Endothelial cell of hepatic sinusoid (primary cell): ENCODE measurements at regions not wholly inside any gene's neighbourhood (a gene's known extent, or its start where the extent isn't known, plus 50 kb on each side); places are given as distances from the start of the nearest gene placed in this dataset.

ENCODE experiments used
- in situ Hi-C: cut with HindIII; loops from 2 replicates; pipeline ENCODE4 v1.10.0; 2017; ENCODE audit warnings: low sequenced_read_pairs

DNA sequence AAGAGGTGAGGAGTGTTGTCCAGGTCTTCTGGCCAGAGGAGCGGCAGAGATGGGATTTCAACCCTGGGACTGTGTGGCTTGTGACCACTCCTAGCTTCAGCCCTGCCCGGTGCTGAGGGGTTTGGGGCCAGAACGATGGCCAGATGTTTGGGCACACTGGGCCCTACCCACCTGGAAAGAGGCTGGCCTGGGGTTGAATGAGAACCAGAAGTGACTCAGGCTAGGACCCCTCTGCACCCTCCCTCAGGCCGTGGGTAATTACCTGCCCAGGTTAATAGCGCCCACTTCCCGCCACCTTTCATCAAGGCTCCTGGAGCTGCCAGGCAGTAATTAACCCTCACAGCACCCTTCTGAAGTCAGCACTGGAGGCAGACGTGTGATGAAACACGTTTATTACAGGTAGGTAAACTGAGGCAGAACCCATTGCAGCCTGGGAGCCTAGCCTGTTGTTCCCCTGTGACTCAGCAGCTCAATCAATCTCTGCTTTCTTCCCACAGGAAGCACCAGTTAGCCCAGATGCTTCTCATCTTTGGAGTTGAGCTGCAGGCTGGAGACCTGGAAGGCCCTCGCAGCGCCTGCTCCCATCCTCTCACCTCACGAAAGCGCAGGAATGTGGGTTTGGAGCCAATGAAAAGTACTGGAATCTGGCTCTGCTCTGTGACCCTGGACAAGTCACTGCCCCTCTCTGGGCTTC is 120.8 kb downstream of the CEBPB start:
- in situ Hi-C loops: no loop called here

DNA sequence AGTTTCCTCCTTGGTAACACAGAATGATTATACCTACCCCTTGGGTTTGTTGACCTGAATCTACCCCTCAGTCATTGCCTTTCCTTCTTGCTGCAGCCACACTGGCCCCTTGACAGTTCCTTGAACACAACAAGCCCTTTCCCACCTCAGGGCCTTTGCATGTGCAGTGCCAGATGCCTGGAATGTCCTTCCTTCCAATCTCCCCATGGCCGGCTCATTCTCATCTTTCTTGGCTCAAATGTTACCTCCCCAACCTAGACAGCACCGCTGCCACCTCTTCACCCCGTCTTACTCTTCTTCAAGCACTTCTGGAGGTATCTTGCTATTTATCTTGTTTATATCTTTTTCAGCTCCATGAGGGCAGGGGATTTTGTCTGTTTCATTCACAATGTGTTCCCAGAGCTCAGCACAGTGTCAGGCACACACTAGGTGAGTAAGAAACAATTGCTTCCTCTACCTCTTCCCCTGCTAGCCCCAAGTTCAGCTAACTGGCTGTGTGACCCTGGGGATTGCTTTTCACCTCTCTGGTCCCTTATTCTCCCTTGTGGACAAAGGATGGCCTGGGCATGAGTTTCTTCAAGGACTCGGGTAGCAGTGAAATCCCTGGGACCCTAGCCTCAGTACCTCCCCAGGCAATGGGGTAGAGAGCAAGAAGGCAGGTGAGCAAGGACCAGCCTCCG is 121.5 kb downstream of the CEBPB start:
- in situ Hi-C loops: no loop called here

DNA sequence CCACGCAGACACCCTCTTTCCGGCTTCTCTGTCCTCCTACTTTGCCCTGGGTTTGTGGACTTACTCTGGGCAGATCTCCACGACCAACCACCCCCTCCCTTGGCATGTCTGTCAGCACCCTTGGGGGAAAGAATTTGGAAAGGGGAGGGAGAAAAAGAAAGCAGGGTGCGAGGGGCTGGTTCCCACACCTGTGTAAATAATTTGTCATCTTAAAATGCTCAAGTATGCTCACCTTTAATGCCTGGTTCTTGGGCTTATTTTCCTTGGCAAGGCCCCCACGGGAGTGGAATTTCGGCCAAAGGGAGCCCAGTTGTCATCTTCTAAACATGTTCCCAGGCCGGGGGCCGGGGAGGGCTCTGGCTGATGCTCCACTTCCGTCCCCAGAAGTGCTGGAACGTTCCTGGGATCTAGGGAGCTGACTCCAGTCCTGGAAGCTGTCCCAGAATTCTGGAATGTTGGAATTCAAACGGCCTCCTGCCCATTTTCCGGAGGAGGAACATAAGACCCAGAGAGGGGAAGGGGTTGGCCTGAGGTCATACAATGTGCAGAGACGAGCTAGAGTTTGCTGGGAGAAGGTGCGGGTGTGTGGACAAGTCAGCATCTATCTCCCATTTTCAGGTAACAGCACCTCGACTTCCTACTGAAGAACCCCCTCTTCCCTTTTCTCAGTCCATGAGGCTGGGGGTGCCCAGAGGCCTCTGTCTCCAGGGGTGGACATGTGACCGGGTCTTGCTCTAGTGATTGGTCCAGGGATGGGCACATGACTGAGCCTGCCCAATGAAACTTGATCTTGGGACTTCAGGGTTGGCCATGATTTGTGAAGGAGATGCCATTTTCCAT is 122.3 kb downstream of the CEBPB start:
- in situ Hi-C loops: no loop called here

DNA sequence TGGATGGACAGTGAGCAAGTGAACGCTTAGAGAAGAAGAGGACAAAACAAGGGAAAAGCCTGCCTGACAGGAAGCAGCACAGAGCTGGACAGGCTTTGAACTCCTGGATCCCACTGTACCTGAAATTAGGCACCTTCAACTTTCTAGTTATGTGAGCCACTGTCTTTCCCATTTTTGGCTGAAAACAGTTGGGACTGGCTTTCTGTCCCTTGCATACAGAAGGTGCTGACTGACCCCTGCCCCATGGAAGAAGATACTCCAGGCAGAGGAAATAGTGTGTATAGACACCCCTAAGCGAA is 122.8 kb downstream of the CEBPB start:
- in situ Hi-C loops: no loop called here

DNA sequence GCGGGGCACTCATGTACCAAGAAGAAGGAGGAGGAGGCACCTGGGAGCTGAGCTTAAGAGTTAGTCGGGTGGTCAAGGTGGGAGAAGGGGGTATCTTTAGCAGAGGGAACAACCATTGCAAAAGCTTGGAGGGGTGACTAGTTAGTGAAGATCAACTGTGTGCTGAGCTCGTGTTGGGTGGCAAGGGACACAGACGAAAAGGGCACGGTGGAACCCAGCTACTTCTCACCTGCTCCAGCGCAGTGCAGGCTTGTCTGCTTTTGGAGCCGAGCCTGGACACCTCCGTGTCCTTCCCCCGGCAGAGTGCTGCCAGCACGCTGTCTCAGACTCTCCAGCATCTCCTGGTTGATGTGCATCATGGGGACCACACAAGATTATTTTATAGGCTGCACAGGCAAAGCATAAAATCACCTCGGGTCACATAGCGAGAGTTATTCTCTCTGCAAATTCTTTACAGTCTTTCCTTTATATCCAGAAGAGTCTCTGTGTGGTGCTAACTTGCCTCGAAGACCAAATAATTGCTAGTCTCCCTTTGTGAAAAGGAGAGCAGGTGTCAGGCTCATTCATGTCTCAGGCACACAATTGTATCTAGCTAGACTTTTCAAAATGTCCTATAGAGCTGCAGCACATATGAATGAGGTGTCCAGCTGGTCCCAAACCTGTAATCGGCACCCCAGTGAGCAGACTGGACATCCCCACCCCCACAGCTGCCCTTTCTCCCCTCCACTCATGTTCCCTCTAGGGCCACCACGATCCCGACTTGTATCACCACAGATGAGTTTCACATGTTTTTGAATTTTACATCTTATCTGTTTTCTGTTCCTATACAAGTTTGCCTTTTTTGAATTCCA is 123.4 kb downstream of the CEBPB start:
- in situ Hi-C loops: no loop called here

DNA sequence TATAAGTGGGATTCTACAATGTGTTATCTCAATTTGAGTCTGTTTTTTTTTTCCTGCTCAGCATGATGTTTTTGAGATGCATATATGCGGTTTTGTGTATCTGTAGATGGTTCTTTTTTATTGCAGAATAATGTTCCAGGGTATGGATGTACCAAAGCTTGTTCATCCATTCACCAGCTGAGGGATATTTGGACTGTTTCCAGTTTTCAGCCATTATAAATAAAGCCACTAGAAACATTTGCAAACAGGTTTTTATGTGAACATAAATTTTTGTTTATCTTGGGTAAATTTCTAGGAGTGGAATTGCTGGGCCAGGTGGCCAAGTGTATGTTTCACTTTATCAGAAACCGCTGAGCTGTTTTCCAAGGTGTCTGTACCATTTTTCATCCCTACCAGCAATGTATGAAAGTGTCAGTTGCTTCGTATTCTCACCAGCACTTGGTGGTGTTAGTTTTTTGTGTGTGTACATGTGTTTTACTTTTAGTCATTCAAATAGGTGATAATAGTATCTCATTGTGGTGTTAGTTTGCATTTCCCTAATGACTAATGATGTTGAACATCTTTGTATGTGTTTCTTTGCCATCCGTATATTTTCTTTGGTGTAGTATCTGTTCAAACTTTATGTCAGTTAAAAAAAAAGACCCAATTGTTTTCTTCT is 124.2 kb downstream of the CEBPB start:
- in situ Hi-C loops: no loop called here

DNA sequence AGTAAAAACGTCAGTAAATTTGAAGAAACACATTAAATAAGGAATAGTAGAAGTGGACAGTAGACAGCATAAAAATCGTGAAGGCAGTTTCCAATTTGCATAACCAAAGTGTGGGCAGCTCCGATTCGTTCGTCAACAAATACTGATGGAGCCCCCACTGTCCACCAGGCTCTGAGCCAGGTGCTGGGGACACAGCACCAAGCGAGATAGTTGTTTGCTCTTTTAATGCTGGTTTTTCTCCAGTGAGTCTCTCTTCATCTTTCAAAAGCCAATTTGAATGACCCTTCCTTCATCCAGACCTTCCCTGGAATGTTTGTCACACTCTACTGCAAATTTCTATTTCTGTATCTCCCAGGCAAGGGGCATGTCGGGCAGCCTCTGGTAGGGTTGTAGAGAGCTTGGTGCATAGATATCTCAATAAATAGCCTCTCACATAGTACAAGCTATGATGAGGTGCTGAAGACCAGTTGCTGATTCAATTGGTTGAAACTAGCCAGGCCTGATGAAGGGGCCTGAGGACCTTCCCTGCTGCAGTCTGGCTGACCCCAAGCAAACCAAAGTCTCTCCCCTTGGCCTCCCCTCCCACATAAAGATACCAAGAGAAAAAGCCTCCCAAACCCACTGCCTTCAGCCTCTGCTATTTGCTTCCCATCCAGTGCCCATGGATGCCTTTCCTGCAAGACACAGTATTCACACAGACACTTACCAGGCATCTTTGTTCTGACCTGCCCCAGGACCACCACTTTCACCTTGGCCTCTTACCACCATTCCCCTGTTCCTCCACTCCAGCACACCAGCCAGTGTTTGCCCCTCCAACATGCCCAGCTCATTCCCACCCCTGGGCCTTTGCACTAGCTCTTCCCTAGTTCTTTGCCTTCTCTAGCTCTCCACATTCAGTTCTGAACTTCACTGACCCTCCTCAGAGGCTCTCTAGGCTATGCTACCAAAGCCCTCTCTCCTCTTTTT is 125.2 kb downstream of the CEBPB start:
- in situ Hi-C loops: no loop called here

DNA sequence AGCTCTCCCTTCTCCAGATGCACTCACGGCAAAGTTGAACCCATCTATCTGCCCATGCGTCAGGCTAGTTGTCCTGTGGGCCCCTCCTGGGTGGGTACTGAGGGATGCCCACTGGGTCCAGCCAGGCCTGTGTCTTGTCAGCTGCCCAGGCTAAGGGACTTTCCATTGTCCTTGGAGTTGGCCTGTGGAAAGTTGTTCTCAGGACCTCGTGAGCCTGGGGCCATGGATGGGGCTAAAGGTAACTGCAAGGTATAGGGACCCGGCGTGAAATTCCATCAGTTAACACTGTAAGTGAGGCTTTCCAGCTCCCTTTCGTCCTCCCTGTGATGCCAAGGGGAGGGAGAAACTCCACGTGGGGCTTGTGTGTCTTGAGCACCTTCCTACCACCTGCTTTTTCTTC is 126.5 kb downstream of the CEBPB start:
- in situ Hi-C loops: no loop called here

DNA sequence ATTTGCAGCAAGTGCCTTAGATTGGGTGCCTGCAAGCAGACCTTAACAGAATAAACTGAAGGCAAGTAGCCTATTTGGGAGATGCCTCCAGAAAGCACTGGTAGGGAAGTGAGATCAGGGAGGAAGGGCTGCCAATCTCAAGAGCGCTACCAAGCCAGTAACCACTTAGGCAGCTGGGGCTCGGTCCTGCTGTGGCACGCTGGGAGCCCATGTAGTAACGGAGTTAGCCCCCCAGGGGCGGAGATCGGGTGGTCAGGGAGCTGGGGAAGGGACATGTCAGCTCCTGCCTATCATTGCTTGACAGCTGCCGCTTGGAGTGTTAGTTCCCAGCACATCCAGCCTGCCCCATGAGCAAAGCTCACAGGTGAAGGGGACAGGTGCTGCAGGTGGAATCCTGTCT is 127.0 kb downstream of the CEBPB start:
- in situ Hi-C loops: no loop called here

DNA sequence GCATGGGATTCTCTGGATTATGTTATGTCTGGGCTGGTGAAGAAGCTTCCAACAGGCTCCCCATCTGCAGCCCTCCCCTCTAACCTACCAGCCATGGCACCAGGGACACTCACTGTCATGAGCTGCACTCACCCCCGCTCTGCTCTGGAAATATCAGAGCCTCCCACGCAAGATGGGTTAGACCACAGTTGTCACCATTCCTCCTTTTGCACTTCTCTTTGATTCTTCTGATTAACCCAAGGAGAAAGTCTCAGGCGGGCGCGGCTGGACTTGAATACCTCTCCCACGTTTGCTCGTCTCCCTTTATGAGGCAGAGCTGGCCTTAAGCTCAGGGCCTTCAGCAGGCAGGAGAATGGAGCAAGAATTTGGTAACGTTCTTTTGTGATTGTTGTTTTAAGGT is 128.1 kb downstream of the CEBPB start:
- in situ Hi-C loops: no loop called here

DNA sequence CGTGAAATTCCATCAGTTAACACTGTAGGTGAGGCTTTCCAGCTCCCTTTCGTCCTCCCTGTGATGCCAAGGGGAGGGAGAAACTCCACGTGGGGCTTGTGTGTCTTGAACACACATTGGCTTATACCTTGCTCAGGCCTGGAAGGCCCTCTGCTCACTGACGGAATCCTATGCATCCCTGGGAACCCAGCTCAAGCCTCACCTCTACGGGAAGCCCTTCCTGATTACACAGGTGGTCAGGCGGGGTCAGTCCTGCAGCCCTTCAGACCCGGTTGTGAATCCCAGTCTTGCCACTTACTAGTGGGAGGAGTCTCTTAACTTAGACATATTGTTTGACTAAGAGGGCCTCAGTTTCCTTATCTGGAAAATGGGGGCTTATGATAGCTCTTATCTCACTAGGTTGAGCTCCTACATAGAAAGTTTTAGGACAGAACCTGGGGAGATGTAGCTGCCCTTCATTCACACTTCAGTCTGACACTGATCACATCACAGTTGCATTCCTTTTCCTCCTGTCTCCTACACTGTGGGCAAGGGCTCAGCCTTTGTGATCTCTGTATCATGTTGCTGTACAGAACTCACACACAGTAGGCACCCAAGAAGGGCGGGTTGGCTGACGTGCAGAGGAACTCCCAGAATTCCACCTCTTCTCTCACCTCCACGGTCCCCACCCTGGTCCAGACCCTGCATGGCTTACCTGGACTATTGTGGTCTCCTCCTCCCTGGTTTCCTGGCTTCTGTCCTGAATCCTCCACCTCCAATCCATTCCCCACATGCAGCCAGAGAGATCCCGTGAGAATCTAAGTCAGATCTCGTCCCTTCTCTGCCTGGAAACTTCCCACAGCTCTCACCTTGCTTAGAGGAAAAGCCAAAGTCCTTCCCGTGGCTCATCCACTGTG is 129.6 kb downstream of the CEBPB start:
- in situ Hi-C loops: loop anchor here (5.0 kb wide), 4 partner anchors 38 to 127 kb away; no protein-coding TSS in a partner anchor

DNA sequence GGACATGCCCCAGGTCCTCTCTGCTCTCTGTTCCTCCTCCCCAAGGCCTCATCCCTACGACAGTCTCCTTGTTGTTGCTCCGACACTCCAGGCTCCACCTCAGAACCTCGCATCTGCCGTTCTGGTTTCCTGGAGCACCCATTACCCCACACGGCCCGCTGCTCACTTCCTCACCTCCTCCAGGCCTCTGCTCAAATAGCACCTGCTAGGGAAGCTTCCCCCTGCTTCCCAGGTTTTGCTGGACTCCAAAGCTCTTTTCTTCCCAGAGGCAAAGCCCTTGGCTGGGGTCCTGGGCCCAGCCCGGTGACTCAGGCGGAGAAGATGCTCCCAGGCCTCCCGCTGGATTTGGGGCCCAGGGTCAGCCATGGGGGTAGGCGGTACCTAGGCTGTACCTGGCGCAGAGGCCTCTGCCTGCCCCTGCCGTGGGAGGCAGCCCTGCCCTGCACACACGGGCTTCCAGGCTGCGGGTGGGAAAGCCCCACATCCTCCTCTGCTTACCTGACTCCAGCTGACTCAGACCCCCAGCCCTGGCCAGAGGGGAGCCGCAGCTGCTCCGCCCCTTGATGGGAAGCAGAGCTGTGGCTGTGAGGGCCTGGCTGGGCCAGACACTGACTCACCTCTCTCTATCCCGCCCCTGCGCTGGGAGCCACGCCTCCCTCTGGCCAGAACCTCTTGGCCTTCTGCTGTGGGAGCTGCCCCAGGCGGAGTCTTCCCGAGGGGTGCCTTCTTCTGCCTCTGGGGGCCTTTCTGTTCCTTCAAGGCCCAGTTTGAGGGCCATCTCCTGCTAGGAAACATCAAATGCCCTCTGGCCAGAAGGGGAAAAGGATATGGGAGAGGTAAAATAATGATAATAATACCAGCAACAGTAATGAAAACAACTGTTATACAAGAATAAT is 130.5 kb downstream of the CEBPB start:
- in situ Hi-C loops: loop anchor here (5.0 kb wide), 4 partner anchors 39 to 126 kb away; no protein-coding TSS in a partner anchor

DNA sequence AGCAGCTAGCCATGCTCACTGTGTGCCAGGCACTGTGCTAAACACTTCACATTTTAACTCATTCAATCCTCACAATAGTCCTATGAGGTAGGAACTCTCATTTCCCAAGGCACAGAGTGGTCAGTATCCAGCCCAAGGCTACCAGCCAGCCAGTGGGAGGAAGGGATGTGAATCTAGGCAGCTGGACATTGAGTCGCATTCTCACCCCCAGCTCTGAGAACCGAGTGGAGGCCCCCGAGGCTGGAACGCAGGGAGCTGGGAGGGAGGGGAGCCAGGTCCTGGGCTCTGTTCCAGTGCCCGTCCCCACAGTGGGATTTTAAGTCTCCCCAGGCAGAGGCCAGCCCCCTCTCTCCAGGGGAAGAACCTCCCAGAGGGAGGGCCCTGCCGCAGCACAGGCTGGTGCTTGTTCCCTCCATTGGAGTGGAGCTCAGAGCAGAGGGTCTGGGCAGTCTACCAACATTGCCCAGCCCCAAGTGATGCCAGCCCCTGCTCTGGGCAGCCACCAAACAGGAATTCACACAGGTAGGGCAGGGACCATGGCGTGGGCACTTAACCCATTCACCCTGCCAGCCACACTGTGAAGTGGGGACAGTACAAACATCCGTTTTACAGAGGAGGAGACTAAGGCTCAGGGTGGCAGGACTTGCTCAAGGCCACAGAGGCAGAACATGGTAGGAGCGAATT is 131.3 kb downstream of the CEBPB start:
- in situ Hi-C loops: loop anchor here (5.0 kb wide), 4 partner anchors 40 to 125 kb away; no protein-coding TSS in a partner anchor

DNA sequence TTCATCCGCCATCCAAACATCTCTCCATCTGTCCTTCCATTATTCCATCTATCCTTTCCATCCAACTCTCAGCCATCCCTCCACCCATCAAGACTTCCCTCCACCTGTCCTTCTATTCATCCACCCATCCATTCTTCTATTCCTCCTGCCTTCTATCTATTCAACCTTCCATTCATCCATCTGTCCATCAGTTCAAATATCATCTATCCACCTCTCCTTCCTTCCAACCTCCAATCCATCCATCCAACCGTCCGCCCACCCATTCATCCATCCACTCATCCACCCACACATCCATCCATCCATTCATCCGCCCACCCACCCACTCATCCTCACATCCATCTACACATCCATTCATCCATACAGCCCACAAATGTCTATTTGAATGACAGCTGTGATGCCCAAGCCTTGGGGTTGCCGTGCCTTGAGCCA is 132.1 kb downstream of the CEBPB start:
- in situ Hi-C loops: loop anchor here (5.0 kb wide), 4 partner anchors 40 to 125 kb away; no protein-coding TSS in a partner anchor

DNA sequence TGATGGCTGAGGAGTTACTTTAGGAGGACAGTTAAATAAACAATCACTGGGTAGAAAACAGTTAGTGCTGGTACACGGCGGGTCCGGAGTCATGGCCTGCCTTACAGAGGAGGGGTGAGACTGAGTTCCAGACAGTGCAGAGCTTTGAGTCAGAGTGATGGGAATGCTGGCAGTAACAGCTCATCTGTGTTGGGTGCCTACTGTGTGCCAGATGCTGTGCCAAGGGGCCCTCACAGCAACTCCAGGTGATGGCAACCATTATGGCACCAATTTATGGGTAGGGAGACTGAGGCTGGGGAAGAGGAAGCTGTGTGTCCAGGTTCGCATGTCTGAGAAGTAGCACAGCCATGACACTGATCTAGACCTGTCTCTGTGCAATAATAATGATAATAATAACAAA is 132.6 kb downstream of the CEBPB start:
- in situ Hi-C loops: loop anchor here (5.0 kb wide), 4 partner anchors 41 to 124 kb away; no protein-coding TSS in a partner anchor
